ENCODE measurements at regions not wholly inside any gene's neighbourhood (a gene's known extent, or its start where the extent isn't known, plus 50 kb on each side); places are given as distances from the start of the nearest gene placed in this dataset.
A peak's percentile ranks its signal among the peaks of the same experiment; 100 is the strongest.

GRCh38 chr5:174188295-174188694 is 142.8 kb downstream of the NSG2 start:
- TF ChIP-seq CTCF (IDR thresholded peaks at IDR 0.05; ENCODE audit: control extremely low read depth, extremely low read depth): no peak
- Histone ChIP-seq H3K4me1 (ENCODE audit: control insufficient read depth in 5 of 5, insufficient read depth in 5 of 5, low read length in 5 of 5) (peaks cover 0 to 26% (median 14%) of the 10 kb centered on the region in 5 donors), H3K9me3 (ENCODE audit: control insufficient read depth in 4 of 4, insufficient read depth in 3 of 4, low read length in 3 of 4) (no peaks in the 10 kb centered on the region), H3K27ac (ENCODE audit: low read depth in 1 of 2, low read length in 1 of 2) (no peak overlapping the region), H3K27me3 (ENCODE audit: control insufficient read depth in 3 of 3, insufficient read depth in 3 of 3, low read length in 2 of 3) (no peaks in the 10 kb centered on the region), H3K4me3 (no peak overlapping the region), H3K9ac (ENCODE audit: insufficient read depth in 1 of 2, low read length in 2 of 2) (no peak overlapping the region), H3K36me3 (ENCODE audit: control insufficient read depth in 4 of 4, insufficient read depth in 4 of 4, low read length in 4 of 4) (no peaks in the 10 kb centered on the region)
- 83 to 87% methylated on average over 1 of the region's 1 CpG for WGBS, 2 donors
- DNase-seq (peak; percentile 58 to 87 (median 83)), ATAC-seq (ENCODE audit: insufficient read depth, low FRiP score) (no peak)

GRCh38 chr5:174189654-174190541 is 144.4 kb downstream of the NSG2 start:
- DNase-seq: peak; percentile 55 to 62 (median 60)
- 42 to 52% methylated on average over 19 of the region's 19 CpGs for WGBS, 2 donors

GRCh38 chr5:174191076-174191475 is 145.6 kb downstream of the NSG2 start:
- H3K4me1 ChIP-seq (ENCODE audit: control insufficient read depth in 5 of 5, insufficient read depth in 5 of 5, low read length in 5 of 5): peaks cover 0 to 24% (median 14%) of the 10 kb centered on the region in 5 donors
- no peaks in the 10 kb centered on the region for H3K9me3 ChIP-seq (ENCODE audit: control insufficient read depth in 4 of 4, insufficient read depth in 3 of 4, low read length in 3 of 4)
- TF ChIP-seq CTCF (IDR thresholded peaks at IDR 0.05; ENCODE audit: control extremely low read depth, extremely low read depth): no peak
- 90 to 92% methylated on average over 4 of the region's 4 CpGs for WGBS, 2 donors
- H3K9ac ChIP-seq (ENCODE audit: insufficient read depth in 1 of 2, low read length in 2 of 2): no peak overlapping the region
- H3K36me3 ChIP-seq (ENCODE audit: control insufficient read depth in 4 of 4, insufficient read depth in 4 of 4, low read length in 4 of 4): no peaks in the 10 kb centered on the region
- no peak overlapping the region for H3K27ac ChIP-seq (ENCODE audit: low read depth in 1 of 2, low read length in 1 of 2)
- no peak overlapping the region for H3K4me3 ChIP-seq
- ATAC-seq (ENCODE audit: insufficient read depth, low FRiP score): no peak
- DNase-seq: no peak
- H3K27me3 ChIP-seq (ENCODE audit: control insufficient read depth in 3 of 3, insufficient read depth in 3 of 3, low read length in 2 of 3): no peaks in the 10 kb centered on the region

More at GRCh38 chr5:174189654-174190541, 144.4 kb downstream of the NSG2 start:
- no peaks in the 10 kb centered on the region for H3K27me3 ChIP-seq (ENCODE audit: control insufficient read depth in 3 of 3, insufficient read depth in 3 of 3, low read length in 2 of 3)
- H3K36me3 ChIP-seq (ENCODE audit: control insufficient read depth in 4 of 4, insufficient read depth in 4 of 4, low read length in 4 of 4): no peaks in the 10 kb centered on the region
- no peak overlapping the region for H3K9ac ChIP-seq (ENCODE audit: insufficient read depth in 1 of 2, low read length in 2 of 2)
- no peak overlapping the region for H3K4me3 ChIP-seq
- no peak for TF ChIP-seq CTCF (IDR thresholded peaks at IDR 0.05; ENCODE audit: control extremely low read depth, extremely low read depth)
- no peak for ATAC-seq (ENCODE audit: insufficient read depth, low FRiP score)
- H3K9me3 ChIP-seq (ENCODE audit: control insufficient read depth in 4 of 4, insufficient read depth in 3 of 4, low read length in 3 of 4): no peaks in the 10 kb centered on the region
- no peak overlapping the region for H3K27ac ChIP-seq (ENCODE audit: low read depth in 1 of 2, low read length in 1 of 2)
- peaks cover 0 to 26% (median 14%) of the 10 kb centered on the region in 5 donors for H3K4me1 ChIP-seq (ENCODE audit: control insufficient read depth in 5 of 5, insufficient read depth in 5 of 5, low read length in 5 of 5)
